B cell (primary cell): ENCODE measurements at regions not wholly inside any gene's neighbourhood (a gene's known extent, or its start where the extent isn't known, plus 50 kb on each side); places are given as distances from the start of the nearest gene placed in this dataset.

Experiments used
- ATAC-seq: fragments of 200-7000 bp; cut with Tn5 transposase; one replicate; pipeline ENCODE4 v1.10.0; 2021; ENCODE audit warnings: low read depth, mild to moderate bottlenecking, moderate number of reproducible peaks, moderate library complexity
- CTCF ChIA-PET: fragments of 350-600 bp; sonication (Branson Sonifier 250); formaldehyde crosslinking; loops from one replicate; lab custom pipeline; 2021; ENCODE audit warnings: antibody characterized with exemption, inconsistent platforms; lab: Charles Lee
- POLR2A ChIA-PET: fragments of 350-600 bp; sonication (Branson Sonifier 250); formaldehyde crosslinking; loops from one replicate; lab custom pipeline; 2021; ENCODE audit warnings: antibody characterized with exemption; lab: Charles Lee
- DNase-seq: peaks from one replicate; pipeline ENCODE4 v3.0.0; 2013
- H2AFZ ChIP-seq: 2 replicates; pipeline ENCODE4 v1.6.1; 2012; ENCODE audit warnings: mild to moderate bottlenecking, low read depth, low read length; ENCODE audit not compliant: insufficient read depth, poor library complexity, severe bottlenecking
- H3K27ac ChIP-seq, 2 donors: 1 replicate in 1 of 2; 2 replicates in 1 of 2; pipeline ENCODE4 v1.5.1; 2012 to 2013; ENCODE audit warnings: low read length in 2 of 2, mild to moderate bottlenecking in 2 of 2, moderate library complexity in 1 of 2
- H3K27me3 ChIP-seq, 4 experiments: fragments of 200-600 bp in 1 of 4; sonication (generic) in 1 of 4; replicated peaks in 1 of 4; 1 replicate in 2 of 4; 2 replicates in 2 of 4; pipeline versions ENCODE4 v1.6.1 to v1.7.0; 2013 to 2016; ENCODE audit warnings: low read length in 3 of 4, mild to moderate bottlenecking in 2 of 4, mixed read lengths in 1 of 4, moderate library complexity in 1 of 4; ENCODE audit not compliant: insufficient read depth in 4 of 4, control insufficient read depth in 3 of 4; ENCODE audit errors: control extremely low read depth in 1 of 4
- H3K36me3 ChIP-seq, 2 experiments: replicated peaks in 1 of 2; 1 replicate in 1 of 2; 2 replicates in 1 of 2; pipeline versions ENCODE4 v1.6.1 to v1.7.1; 2013; ENCODE audit warnings: low read length in 1 of 2; ENCODE audit not compliant: insufficient read depth in 2 of 2, control insufficient read depth in 1 of 2; ENCODE audit errors: control extremely low read depth in 1 of 2, extremely low read depth in 1 of 2
- H3K4me1 ChIP-seq, 2 donors: fragments of 200-600 bp in 1 of 2; sonication (generic) in 1 of 2; 1 replicate in 1 of 2; 2 replicates in 1 of 2; pipeline versions ENCODE4 v1.5.1 to v1.6.1; 2013 to 2017; ENCODE audit warnings: low read length in 2 of 2; ENCODE audit not compliant: control insufficient read depth in 2 of 2, insufficient read depth in 2 of 2
- H3K4me2 ChIP-seq: replicated peaks from 2 replicates; pipeline ENCODE3; 2012; ENCODE audit warnings: mild to moderate bottlenecking, low read depth, low read length; ENCODE audit not compliant: poor library complexity, severe bottlenecking
- H3K4me3 ChIP-seq, 5 experiments: fragments of 200-600 bp in 1 of 5; sonication (generic) in 1 of 5; 1 replicate in 3 of 5; 2 replicates in 2 of 5; pipeline versions ENCODE4 v1.5.1 to v1.7.0; 2011 to 2016; ENCODE audit warnings: low read length in 4 of 5, mild to moderate bottlenecking in 4 of 5, low read depth in 2 of 5, control low read depth in 1 of 5, moderate library complexity in 1 of 5; ENCODE audit not compliant: insufficient read depth in 1 of 5; ENCODE audit errors: control extremely low read depth in 1 of 5, extremely low read depth in 1 of 5
- H3K79me2 ChIP-seq: fragments of 200-600 bp; sonication (generic); one replicate; pipeline ENCODE4 v1.6.0; 2016; ENCODE audit warnings: low read length; ENCODE audit not compliant: control insufficient read depth, insufficient read depth
- H3K9ac ChIP-seq: fragments of 200-600 bp; sonication (generic); 2 replicates; pipeline ENCODE4 v1.6.1; 2017; ENCODE audit warnings: mild to moderate bottlenecking, low read length, moderate library complexity
- H3K9me3 ChIP-seq, 3 donors: one replicate each; pipeline versions ENCODE4 v1.6.1 to v1.7.1; 2013; ENCODE audit warnings: low read length in 2 of 3; ENCODE audit not compliant: control insufficient read depth in 2 of 3, insufficient read depth in 1 of 3; ENCODE audit errors: control extremely low read depth in 1 of 3
- H4K20me1 ChIP-seq: 2 replicates; pipeline ENCODE4 v1.6.0; 2012; ENCODE audit warnings: mild to moderate bottlenecking, low read length; ENCODE audit not compliant: insufficient read depth, control insufficient read depth, poor library complexity, severe bottlenecking
- H3K27ac Mint-ChIP-seq: one replicate; pipeline ENCODE4 v1.8.0; 2021; ENCODE audit warnings: mixed read lengths
- H3K27me3 Mint-ChIP-seq: one replicate; pipeline ENCODE4 v1.8.0; 2021; ENCODE audit warnings: mixed read lengths
- H3K4me1 Mint-ChIP-seq: one replicate; pipeline ENCODE4 v1.8.0; 2021; ENCODE audit warnings: mixed read lengths
- H3K4me3 Mint-ChIP-seq: one replicate; pipeline ENCODE4 v1.8.0; 2021; ENCODE audit warnings: mixed read lengths
- H3K9me3 Mint-ChIP-seq: one replicate; pipeline ENCODE4 v1.8.0; 2022; ENCODE audit warnings: mixed read lengths; ENCODE audit not compliant: insufficient read depth
- EZH2 ChIP-seq: IDR thresholded peaks from 2 replicates; pipeline ENCODE4 v1.6.1; 2012; ENCODE audit warnings: borderline replicate concordance, low read depth, mild to moderate bottlenecking, moderate library complexity, low read length; ENCODE audit not compliant: insufficient read depth, poor library complexity, severe bottlenecking
- WGBS: methylation state at CpG from one replicate; pipeline ENCODE4 v1.1.5; 2013; ENCODE audit warnings: missing lambda C conversion rate; ENCODE audit not compliant: insufficient coverage; 5-methylcytosine and 5-hydroxymethylcytosine counted together
- intact Hi-C: fragments of 100-400 bp; cut with micrococcal nuclease; formaldehyde crosslinking; loops from one replicate; pipeline ENCODE4 v1.10.0; 2022
- TF ChIP-seq, protein P1 (sequence below): fragments of 200-600 bp; IDR thresholded peaks from one replicate; pipeline ENCODE4 v1.8.0; 2022; ENCODE audit warnings: antibody characterized with exemption, mild to moderate bottlenecking

DNA sequence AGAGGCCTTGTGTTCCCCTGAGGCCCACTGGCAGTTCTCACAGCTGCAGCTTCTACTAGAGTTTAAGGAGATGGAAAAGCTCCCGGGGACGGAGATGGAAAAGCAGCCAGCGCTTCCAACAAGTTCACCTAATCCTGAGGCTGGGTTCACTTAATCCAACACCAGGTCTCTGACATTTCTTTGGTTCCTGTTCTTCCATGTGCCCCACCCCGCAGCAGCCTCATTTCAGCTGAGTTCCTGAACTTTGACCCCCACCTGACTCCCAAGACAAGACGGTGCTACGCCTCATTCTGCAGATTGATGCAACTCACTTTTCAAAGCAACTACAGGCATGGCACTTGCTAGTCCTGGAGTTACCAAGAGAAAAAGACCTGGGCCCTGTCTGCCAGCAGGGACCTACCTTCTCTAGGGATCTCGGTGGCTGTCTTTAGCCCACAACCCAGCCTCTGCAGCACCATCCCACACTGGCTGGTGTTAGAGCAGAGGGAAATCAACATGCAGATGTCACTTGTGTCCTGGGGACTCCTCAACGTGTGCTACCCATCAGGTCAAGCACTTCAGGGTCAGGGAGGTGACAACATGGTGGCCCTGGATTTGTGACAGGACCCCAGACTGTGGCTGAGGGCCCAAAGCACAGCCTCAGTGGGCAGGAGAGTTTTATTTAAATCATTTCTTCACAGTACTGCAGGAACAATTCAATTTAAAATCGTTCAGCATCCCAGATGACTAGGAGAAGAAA, 406.1 kb downstream of the VPS13C start:
- Histone ChIP-seq H2AFZ (no peak overlapping the region), H3K4me1 (no peaks in the 10 kb centered on the region), H3K79me2 (no peaks in the 10 kb centered on the region), H3K4me2 (no peak overlapping the region), H3K9me3 (peaks cover 0 to 2% (median 0%) of the 10 kb centered on the region in 3 donors), H3K36me3 (no peaks in the 10 kb centered on the region), H3K4me3 (no peak overlapping the region), H3K27ac (no peak overlapping the region), H3K9ac (no peak overlapping the region), H3K27me3 (no peaks in the 10 kb centered on the region), H4K20me1 (no peaks in the 10 kb centered on the region)
- no peaks in the 10 kb centered on the region for H3K9me3 Mint-ChIP-seq
- H3K4me3 Mint-ChIP-seq = no peak overlapping the region
- intact Hi-C loops = no loop called here
- H3K4me1 Mint-ChIP-seq = no peaks in the 10 kb centered on the region
- no peak overlapping the region for H3K27ac Mint-ChIP-seq
- DNase-seq (no peak), ATAC-seq (no peak)
- ChIA-PET POLR2A (no interaction called here), CTCF (no interaction called here)
- H3K27me3 Mint-ChIP-seq = peaks cover 4% of the 10 kb centered on the region
- no peak for TF ChIP-seq EZH2
- TF ChIP-seq, protein P1, sequence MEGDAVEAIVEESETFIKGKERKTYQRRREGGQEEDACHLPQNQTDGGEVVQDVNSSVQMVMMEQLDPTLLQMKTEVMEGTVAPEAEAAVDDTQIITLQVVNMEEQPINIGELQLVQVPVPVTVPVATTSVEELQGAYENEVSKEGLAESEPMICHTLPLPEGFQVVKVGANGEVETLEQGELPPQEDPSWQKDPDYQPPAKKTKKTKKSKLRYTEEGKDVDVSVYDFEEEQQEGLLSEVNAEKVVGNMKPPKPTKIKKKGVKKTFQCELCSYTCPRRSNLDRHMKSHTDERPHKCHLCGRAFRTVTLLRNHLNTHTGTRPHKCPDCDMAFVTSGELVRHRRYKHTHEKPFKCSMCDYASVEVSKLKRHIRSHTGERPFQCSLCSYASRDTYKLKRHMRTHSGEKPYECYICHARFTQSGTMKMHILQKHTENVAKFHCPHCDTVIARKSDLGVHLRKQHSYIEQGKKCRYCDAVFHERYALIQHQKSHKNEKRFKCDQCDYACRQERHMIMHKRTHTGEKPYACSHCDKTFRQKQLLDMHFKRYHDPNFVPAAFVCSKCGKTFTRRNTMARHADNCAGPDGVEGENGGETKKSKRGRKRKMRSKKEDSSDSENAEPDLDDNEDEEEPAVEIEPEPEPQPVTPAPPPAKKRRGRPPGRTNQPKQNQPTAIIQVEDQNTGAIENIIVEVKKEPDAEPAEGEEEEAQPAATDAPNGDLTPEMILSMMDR = no peak
- WGBS = 85% methylated on average over 7 of the region's 9 CpGs

DNA sequence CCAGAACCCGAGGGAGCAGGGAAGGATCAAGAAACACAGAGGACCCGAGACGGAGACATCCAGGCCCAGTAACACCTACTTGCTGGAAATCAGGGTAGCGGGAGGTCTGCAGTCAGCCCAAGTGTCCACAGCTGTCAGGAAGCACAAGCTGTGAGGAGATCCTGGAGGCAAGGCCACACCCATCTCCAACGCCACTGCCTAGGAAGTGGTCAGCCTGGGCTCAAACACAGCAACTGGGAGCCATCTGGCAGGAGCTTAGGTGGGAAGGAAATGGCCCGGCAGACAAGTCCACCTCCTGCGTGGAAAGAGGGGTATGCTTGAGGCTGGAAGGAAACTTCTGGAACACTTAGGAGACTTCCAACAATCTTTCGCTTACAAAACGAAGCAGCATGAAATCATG, 407.1 kb downstream of the VPS13C start:
- intact Hi-C loops = no loop called here
- POLR2A ChIA-PET = no interaction called here
- no peak for TF ChIP-seq EZH2
- TF ChIP-seq, protein P1 = no peak
- ATAC-seq = no peak
- Histone ChIP-seq H3K4me2 (no peak overlapping the region), H3K9me3 (peaks cover 0 to 2% (median 0%) of the 10 kb centered on the region in 3 donors), H3K4me1 (no peaks in the 10 kb centered on the region), H3K79me2 (no peaks in the 10 kb centered on the region), H3K9ac (no peak overlapping the region), H3K4me3 (no peak overlapping the region), H3K27me3 (no peaks in the 10 kb centered on the region), H3K36me3 (no peaks in the 10 kb centered on the region), H2AFZ (no peak overlapping the region), H3K27ac (no peak overlapping the region), H4K20me1 (no peaks in the 10 kb centered on the region)
- H3K4me3 Mint-ChIP-seq = no peak overlapping the region
- peaks cover 10% of the 10 kb centered on the region for H3K27me3 Mint-ChIP-seq
- CTCF ChIA-PET = no interaction called here
- 83% methylated on average over 9 of the region's 9 CpGs for WGBS
- H3K9me3 Mint-ChIP-seq = no peaks in the 10 kb centered on the region
- H3K4me1 Mint-ChIP-seq = no peaks in the 10 kb centered on the region
- H3K27ac Mint-ChIP-seq = no peak overlapping the region
- DNase-seq = no peak
